Keratinocyte (primary cell): ENCODE measurements at regions not wholly inside any gene's neighbourhood (a gene's known extent, or its start where the extent isn't known, plus 50 kb on each side); places are given as distances from the start of the nearest gene placed in this dataset.

Experiments used
- CTCF ChIP-seq, 3 experiments: IDR thresholded peaks in 1 of 3; conservative IDR thresholded peaks in 1 of 3; optimal IDR thresholded peaks in 1 of 3; 2 replicates in 2 of 3; 3 replicates in 1 of 3; pipeline versions ENCODE3 to v1.5.1; 2011; ENCODE audit warnings: low read length in 3 of 3, mild to moderate bottlenecking in 3 of 3, moderate library complexity in 2 of 3, control low read depth in 1 of 3, inconsistent platforms in 1 of 3; ENCODE audit not compliant: insufficient read depth in 2 of 3; ENCODE audit errors: extremely low read depth in 1 of 3
- EZH2 ChIP-seq: IDR thresholded peaks from one replicate; pipeline ENCODE4 v1.6.1; 2012; ENCODE audit warnings: inconsistent platforms, mild to moderate bottlenecking, low read length, moderate library complexity

- TF ChIP-seq CTCF (optimal IDR thresholded peaks at IDR 0.05 in 1 of 3, IDR thresholded peaks at IDR 0.05 in 1 of 3, conservative IDR thresholded peaks at IDR 0.05 in 1 of 3; ENCODE audit: extremely low read depth in 1 of 3, insufficient read depth in 2 of 3, low read length in 3 of 3): no peak
- no peak for TF ChIP-seq EZH2
These were observed 180.8 kb upstream of the ARGLU1 start for GRCh38 chr13:106748785-106749184.
